ENCODE measurements at regions not wholly inside any gene's neighbourhood (a gene's known extent, or its start where the extent isn't known, plus 50 kb on each side); places are given as distances from the start of the nearest gene placed in this dataset.

GRCh38 chr1:70672442-70672888 is 261.4 kb downstream of the CTH start (continued):
- TF ChIP-seq ZNF562 (CRISPR knock-in tag; IDR thresholded peaks at IDR 0.05; ENCODE audit: borderline replicate concordance) (no peak), ZFP36L2 (CRISPR knock-in tag; IDR thresholded peaks at IDR 0.05) (no peak)

DNA sequence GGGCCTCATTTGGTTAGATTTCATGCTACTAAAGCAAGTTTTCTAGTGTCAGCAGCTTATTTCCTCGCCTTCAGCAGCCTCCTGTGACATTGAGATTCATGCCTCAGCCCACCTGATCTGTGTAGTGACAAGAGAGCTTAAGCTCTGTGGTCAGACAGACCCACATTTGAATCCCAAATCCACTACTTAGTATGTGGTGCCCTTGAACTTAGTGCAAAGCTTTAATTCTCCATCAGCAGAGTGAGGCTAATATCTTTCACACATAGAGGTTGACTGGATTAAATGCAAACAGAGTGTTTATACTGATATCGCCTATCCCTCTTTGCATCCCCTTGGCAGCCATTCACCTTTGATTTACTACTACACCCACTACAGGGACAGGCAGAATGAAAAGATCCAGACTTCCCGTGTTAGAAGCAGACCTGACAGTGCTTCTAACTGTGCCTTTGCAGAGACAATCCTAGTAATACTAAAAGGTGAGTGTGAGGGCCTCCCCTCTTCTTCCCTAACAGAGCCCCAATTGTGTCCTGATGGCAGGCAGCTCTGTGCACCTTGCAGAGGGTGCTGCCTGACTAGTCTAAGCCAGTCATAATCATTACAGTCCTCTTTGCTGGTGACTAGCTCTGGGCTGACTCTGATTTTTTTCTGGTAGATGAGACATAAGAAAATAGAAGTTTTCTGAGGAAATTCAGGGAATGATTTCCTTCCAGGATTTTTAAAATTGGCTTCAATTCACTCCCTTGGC is 264.0 kb downstream of the CTH start:
- ChIA-PET CTCF (ENCODE audit: low intra/inter-chr PET ratio, low total read pairs) (no interaction called here), POLR2A (no interaction called here)
- no peak for FAIRE-seq
- H3K4me1 ChIP-seq (ENCODE audit: insufficient read depth, low read length): no peaks in the 10 kb centered on the region
- intact Hi-C loops (cut with micrococcal nuclease; ENCODE audit: unreplicated experiment): no loop called here
- H3K9ac ChIP-seq (ENCODE audit: insufficient read depth, low read depth, low read length): no peak overlapping the region
- no peak overlapping the region for H3K4me2 ChIP-seq (ENCODE audit: low read depth, low read length)
- H3K79me2 ChIP-seq (ENCODE audit: insufficient read depth, low read length): no peaks in the 10 kb centered on the region
- BruUV-seq (replicated peaks): no TSS peak
- no peaks in the 10 kb centered on the region for H3K27me3 ChIP-seq (ENCODE audit: control insufficient read depth in 1 of 2, insufficient read depth in 2 of 2, low read length in 2 of 2)
- ATAC-seq: no peak
- H3K9me3 ChIP-seq (ENCODE audit: low read length): no peaks in the 10 kb centered on the region
- no peak overlapping the region for H3K27ac ChIP-seq (ENCODE audit: extremely low read length, insufficient read depth, low read length)
- no peak overlapping the region for H2AFZ ChIP-seq (ENCODE audit: low read length)
- no peaks in the 10 kb centered on the region for H4K20me1 ChIP-seq (ENCODE audit: insufficient read depth, low read length)
- no peak for DNase-seq (ENCODE audit: low spot score)
- TF ChIP-seq, protein P1, sequence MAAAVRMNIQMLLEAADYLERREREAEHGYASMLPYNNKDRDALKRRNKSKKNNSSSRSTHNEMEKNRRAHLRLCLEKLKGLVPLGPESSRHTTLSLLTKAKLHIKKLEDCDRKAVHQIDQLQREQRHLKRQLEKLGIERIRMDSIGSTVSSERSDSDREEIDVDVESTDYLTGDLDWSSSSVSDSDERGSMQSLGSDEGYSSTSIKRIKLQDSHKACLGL (CRISPR knock-in tag; IDR thresholded peaks at IDR 0.05): no peak
- TF ChIP-seq, protein P2, sequence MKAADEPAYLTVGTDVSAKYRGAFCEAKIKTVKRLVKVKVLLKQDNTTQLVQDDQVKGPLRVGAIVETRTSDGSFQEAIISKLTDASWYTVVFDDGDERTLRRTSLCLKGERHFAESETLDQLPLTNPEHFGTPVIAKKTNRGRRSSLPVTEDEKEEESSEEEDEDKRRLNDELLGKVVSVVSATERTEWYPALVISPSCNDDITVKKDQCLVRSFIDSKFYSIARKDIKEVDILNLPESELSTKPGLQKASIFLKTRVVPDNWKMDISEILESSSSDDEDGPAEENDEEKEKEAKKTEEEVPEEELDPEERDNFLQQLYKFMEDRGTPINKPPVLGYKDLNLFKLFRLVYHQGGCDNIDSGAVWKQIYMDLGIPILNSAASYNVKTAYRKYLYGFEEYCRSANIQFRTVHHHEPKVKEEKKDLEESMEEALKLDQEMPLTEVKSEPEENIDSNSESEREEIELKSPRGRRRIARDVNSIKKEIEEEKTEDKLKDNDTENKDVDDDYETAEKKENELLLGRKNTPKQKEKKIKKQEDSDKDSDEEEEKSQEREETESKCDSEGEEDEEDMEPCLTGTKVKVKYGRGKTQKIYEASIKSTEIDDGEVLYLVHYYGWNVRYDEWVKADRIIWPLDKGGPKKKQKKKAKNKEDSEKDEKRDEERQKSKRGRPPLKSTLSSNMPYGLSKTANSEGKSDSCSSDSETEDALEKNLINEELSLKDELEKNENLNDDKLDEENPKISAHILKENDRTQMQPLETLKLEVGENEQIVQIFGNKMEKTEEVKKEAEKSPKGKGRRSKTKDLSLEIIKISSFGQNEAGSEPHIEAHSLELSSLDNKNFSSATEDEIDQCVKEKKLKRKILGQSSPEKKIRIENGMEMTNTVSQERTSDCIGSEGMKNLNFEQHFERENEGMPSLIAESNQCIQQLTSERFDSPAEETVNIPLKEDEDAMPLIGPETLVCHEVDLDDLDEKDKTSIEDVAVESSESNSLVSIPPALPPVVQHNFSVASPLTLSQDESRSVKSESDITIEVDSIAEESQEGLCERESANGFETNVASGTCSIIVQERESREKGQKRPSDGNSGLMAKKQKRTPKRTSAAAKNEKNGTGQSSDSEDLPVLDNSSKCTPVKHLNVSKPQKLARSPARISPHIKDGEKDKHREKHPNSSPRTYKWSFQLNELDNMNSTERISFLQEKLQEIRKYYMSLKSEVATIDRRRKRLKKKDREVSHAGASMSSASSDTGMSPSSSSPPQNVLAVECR (CRISPR knock-in tag; IDR thresholded peaks at IDR 0.05; ENCODE audit: borderline replicate concordance): no peak
- 29% methylated on average over 3 of the region's 3 CpGs for WGBS (ENCODE audit: low lambda C conversion rate)
- H3K4me3 ChIP-seq (replicated peaks in 1 of 3; ENCODE audit: insufficient read depth in 1 of 3, low read depth in 2 of 3, low read length in 3 of 3): no peak overlapping the region
- in situ Hi-C loops (cut with HindIII; ENCODE audit: extremely low pct_ligation_motif_present, low pct_unique_long_range_greater_than_20kb): no loop called here
- no peaks in the 10 kb centered on the region for H3K36me3 ChIP-seq (replicated peaks in 1 of 2; ENCODE audit: control insufficient read depth in 1 of 2, insufficient read depth in 2 of 2, low read length in 2 of 2)
